Frontal cortex (tissue), 3 donors: ENCODE measurements at regions not wholly inside any gene's neighbourhood (a gene's known extent, or its start where the extent isn't known, plus 50 kb on each side); places are given as distances from the start of the nearest gene placed in this dataset.

ENCODE experiments used
- DNase-seq, 2 donors: peaks; one replicate each; pipeline ENCODE4 v3.0.0; 2012; ENCODE audit warnings: low spot score in 2 of 2
- FAIRE-seq: peaks from 2 replicates; lab custom pipeline; 2012; peaks lifted over from hg19 to GRCh38; lab: Jason Lieb, UNC
- donor health status: control.
- donor health status: control.
- donor health status: control.

DNA sequence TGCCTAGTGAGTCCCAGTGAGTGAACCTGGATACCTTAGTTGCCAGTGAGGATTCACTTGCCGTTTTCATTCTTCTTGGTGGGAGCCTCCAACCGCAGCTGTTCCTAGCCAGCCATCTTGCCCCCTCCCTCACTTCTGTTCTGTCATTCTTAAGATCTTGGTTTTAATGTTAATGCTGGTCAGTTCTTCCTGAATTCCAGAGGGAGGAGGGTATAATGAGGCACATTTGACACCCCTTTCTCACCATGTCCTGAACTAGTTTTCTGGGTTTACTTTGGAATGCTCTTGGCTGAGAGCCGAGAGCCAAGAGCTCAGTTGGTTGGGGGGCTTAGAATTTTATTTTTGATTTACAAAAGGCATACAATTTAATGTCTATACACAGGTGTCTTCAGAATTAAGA is 78.5 kb upstream of the ADCY1 start:
- no peak for DNase-seq
- FAIRE-seq: no peak

DNA sequence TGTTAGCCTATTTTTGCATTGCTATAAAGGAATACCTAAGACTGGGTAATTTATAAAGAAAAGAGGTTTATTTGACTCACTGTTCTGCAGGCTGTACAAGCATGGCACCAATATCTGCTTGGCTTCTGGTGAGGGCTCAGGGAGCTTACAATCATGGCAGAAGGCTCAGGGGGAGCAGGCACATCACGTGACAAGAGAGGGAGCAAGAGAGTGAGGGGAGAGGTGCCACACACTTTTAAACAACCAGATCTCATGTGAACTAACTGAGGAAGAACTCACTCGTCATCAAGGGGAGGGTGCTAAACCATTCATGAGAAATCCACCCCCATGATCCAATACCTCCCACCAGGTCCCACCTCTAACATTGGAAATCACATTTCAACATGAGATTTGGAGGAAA is 73.9 kb upstream of the ADCY1 start:
- DNase-seq (no peak), FAIRE-seq (no peak)

GRCh38 chr7:45501791-45502190 is 72.4 kb upstream of the ADCY1 start:
- no peak for DNase-seq
- FAIRE-seq: no peak

DNA sequence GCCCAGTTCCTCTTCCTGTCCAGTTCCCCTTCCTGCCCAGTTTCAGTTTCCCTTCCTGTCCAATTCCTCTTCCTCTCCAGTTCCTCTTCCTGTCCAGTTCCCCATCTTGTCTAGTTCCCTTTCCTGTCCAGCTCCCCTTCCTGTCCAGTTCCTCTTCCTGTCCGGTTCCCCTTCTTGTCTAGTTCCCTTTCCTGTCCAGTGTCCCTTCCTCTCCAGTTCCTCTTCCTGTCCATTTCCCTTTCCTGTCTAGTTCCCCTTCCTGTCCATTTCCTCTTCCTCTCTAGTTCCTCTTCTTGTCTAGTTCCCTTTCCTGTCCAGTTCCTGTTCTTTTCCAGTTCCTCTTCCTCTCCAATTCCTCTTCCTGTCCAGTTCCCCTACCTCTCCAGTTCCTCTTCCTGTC is 68.1 kb upstream of the ADCY1 start:
- DNase-seq (no peak), FAIRE-seq (no peak)

DNA sequence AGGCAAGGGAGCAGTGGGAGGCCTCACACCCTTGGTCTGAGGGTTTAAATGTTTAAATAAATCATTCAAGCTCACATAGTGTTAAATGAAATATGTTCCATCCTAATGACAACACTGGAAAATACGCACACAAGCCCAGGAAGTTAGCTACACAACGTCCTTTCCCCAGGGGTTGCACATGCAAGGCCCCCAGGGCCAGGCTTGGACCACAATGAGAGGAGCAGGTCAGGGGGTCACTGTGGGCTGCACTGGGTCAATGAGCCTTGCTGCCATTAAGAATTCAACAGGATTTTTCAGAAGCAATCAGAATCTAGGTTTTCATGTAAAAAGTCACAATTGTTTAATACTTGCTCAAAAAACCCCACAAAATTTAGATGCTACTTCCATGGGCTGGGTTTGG is 64.9 kb upstream of the ADCY1 start:
- no peak for DNase-seq

DNA sequence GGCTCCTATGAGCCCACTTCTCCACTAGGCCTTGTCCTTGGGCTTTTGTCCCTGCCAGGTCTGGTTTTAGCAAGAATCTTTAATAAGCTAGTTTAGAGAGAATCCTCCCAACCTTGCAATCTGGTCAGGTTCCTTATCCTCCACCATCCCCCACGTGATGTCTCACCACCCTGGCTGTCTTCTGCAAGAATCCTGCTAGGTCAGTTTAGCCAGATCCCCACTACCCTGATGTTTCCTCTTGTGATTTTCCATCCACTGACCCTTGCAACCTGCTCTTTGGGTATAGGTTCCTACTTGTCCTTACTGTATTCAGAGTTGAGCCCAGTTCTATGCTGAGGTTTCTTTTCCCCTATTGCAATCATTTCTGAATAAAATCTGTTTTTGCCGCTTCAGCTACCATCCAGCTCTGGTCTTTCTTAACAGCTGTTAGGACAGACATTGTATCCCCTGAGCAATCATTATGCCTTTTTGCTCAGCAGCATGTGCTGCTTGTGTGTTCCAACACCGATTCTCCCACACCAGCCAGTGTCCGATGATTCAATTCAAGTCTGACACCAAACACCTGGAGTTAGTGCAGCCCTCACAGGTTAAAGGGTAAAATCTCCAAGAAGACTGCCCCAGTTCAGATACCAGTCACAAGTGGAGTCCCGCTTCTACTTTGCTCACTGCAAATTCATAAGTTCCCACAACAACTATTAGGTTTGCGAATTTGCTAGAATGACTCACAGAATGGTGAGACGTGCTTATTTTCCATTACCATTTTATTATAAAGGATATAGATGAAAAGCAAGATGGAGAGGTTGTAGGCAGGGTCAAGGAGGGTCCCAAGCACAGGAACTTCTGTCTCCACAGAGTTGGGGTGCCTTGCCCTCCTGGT is 62.2 kb upstream of the ADCY1 start:
- no peak for FAIRE-seq
- no peak for DNase-seq

More for the DNA sequence above, 64.9 kb upstream of the ADCY1 start:
- FAIRE-seq: no peak

DNA sequence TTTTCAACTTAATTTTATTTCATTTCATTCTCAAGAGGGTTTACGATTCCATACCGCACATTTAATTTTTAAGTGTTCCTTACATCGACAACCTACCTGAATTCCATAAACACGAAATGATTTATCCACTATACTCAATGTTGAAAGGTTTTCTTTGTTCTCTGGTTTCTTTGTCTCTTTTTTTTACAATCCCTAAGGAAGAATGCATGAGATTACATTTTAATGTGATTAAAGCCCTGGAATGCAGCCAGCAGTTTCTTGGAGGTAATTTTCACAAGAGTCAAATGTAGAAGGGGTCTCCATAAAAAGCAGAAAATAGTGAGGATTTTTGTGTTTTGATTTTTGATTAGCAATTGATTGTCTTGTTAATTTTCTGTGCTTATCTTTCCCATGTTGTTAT is 59.2 kb upstream of the ADCY1 start:
- FAIRE-seq (no peak), DNase-seq (no peak)

- DNase-seq: no peak
- no peak for FAIRE-seq
Measured at GRCh38 chr7:45515346-45515745, 58.8 kb upstream of the ADCY1 start.
